ENCODE measurements at regions not wholly inside any gene's neighbourhood (a gene's known extent, or its start where the extent isn't known, plus 50 kb on each side); places are given as distances from the start of the nearest gene placed in this dataset.

- TF ChIP-seq CTCF (IDR thresholded peaks at IDR 0.05) (no peak), POLR2A (IDR thresholded peaks at IDR 0.05) (no peak)
Measured at GRCh38 chr5:143707806-143708205, 104.2 kb upstream of the HMHB1 start.

All from heart left ventricle (tissue), 13 donors.